Spleen (tissue), 7 donors: ENCODE measurements at regions not wholly inside any gene's neighbourhood (a gene's known extent, or its start where the extent isn't known, plus 50 kb on each side); places are given as distances from the start of the nearest gene placed in this dataset.

ENCODE experiments used
- POLR2A ChIP-seq, 3 donors: fragments of 450-650 bp; IDR thresholded peaks; one replicate each; pipeline ENCODE4 v1.5.1; 2017; ENCODE audit warnings: antibody characterized with exemption in 3 of 3, mild to moderate bottlenecking in 1 of 3
- TF ChIP-seq, protein P1 (sequence below), 11 experiments: fragments of 200-600 bp in 7 of 11; fragments of 450-650 bp in 4 of 11; sonication (generic) in 4 of 11; IDR thresholded peaks in 8 of 11; conservative IDR thresholded peaks in 3 of 11; 1 replicate in 7 of 11; 2 replicates in 4 of 11; pipeline versions ENCODE4 v1.4.0 to v1.8.0; 2016 to 2021; ENCODE audit warnings: antibody characterized with exemption in 11 of 11, inconsistent platforms in 4 of 11, mild to moderate bottlenecking in 1 of 11
- donor health status: DM: no; HTN: no; CAD: no; lungs with moderate emphysema.
- donor health status: DM: no; HTN: no; CAD: no.
- donor health status: DM: no; HTN: no; CAD: no.

DNA sequence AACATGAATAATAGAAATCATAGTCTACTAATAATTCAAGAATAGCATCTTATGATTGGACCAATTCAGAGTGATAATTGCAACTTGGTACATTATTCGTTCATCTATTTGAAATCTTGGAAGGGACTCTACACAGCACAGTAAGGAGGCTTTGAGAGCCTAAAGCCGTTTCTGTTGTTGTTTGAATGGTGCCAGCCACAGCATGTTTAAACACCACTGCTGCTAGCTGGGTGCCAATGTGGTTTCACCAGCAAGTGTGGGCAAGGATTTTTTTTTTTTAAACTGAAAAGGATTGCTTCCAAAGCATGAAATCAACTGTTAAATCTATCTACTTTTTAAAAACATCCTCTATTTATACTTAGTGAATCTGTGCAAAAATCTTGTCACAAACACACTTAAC, 253.9 kb upstream of the MAP3K1 start:
- TF ChIP-seq, protein P1, sequence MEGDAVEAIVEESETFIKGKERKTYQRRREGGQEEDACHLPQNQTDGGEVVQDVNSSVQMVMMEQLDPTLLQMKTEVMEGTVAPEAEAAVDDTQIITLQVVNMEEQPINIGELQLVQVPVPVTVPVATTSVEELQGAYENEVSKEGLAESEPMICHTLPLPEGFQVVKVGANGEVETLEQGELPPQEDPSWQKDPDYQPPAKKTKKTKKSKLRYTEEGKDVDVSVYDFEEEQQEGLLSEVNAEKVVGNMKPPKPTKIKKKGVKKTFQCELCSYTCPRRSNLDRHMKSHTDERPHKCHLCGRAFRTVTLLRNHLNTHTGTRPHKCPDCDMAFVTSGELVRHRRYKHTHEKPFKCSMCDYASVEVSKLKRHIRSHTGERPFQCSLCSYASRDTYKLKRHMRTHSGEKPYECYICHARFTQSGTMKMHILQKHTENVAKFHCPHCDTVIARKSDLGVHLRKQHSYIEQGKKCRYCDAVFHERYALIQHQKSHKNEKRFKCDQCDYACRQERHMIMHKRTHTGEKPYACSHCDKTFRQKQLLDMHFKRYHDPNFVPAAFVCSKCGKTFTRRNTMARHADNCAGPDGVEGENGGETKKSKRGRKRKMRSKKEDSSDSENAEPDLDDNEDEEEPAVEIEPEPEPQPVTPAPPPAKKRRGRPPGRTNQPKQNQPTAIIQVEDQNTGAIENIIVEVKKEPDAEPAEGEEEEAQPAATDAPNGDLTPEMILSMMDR (IDR thresholded peaks at IDR 0.05 in 8 of 11, conservative IDR thresholded peaks at IDR 0.05 in 3 of 11) = no peak
- no peak for TF ChIP-seq POLR2A (IDR thresholded peaks at IDR 0.05)
